Endothelial cell of umbilical vein (primary cell): ENCODE measurements at regions not wholly inside any gene's neighbourhood (a gene's known extent, or its start where the extent isn't known, plus 50 kb on each side); places are given as distances from the start of the nearest gene placed in this dataset.

Source experiments
- BruUV-seq: library from RNA; stranded (reverse); fragments of 400-500 nt; replicated peaks from 2 replicates; lab custom pipeline; 2021; lab: Mats Ljungman, UMichigan
- CTCF ChIA-PET: fragments of 300-600, 350-600 bp; sonication (Branson Sonifier 250); formaldehyde crosslinking; loops from one replicate; lab custom pipeline; 2021; ENCODE audit warnings: antibody characterized with exemption, inconsistent platforms; lab: Charles Lee
- POLR2A ChIA-PET: fragments of 300-600, 350-600 bp; sonication (Branson Sonifier 250); formaldehyde crosslinking; loops from one replicate; lab custom pipeline; 2021; ENCODE audit warnings: antibody characterized with exemption, inconsistent platforms; lab: Charles Lee
- DNase-seq: peaks from one replicate; pipeline ENCODE4 v3.0.0-alpha.2; 2011; ENCODE audit warnings: low read depth, low spot score
- FAIRE-seq: peaks from 2 replicates; lab custom pipeline; 2011; peaks lifted over from hg19 to GRCh38; lab: Jason Lieb, UNC
- H2AFZ ChIP-seq: 2 replicates; pipeline ENCODE4 v1.6.0; 2012; ENCODE audit warnings: low read depth, low read length, control low read depth, inconsistent platforms
- H3K27ac ChIP-seq: 2 replicates; pipeline ENCODE4 v1.5.1; 2011; ENCODE audit warnings: low read depth, mild to moderate bottlenecking, control low read depth, low read length, moderate library complexity; ENCODE audit not compliant: insufficient read depth
- H3K27me3 ChIP-seq, 2 experiments: 2 replicates each; pipeline versions ENCODE4 v1.6.0 to v1.6.1; 2011; ENCODE audit warnings: low read length in 2 of 2, mixed read lengths in 1 of 2; ENCODE audit not compliant: control insufficient read depth in 2 of 2, insufficient read depth in 2 of 2
- H3K36me3 ChIP-seq, 2 experiments: 2 replicates in 1 of 2; 3 replicates in 1 of 2; pipeline ENCODE4 v1.5.1; 2011; ENCODE audit warnings: low read length in 2 of 2, mild to moderate bottlenecking in 1 of 2, moderate library complexity in 1 of 2; ENCODE audit not compliant: control insufficient read depth in 2 of 2, insufficient read depth in 2 of 2; ENCODE audit errors: extremely low read depth in 1 of 2
- H3K4me1 ChIP-seq: 3 replicates; pipeline ENCODE4 v1.5.1; 2011; ENCODE audit warnings: mild to moderate bottlenecking, low read length; ENCODE audit not compliant: control insufficient read depth, insufficient read depth; ENCODE audit errors: extremely low read depth
- H3K4me2 ChIP-seq: 2 replicates; pipeline ENCODE4 v1.6.1; 2011; ENCODE audit warnings: low read length, control low read depth, mixed read lengths; ENCODE audit not compliant: insufficient read depth
- H3K4me3 ChIP-seq, 3 experiments: fragments of 200-600 bp in 1 of 3; sonication (generic), shearing (Covaris generic) in 1 of 3; replicated peaks in 1 of 3; 2 replicates each; pipeline ENCODE4 v1.5.1; 2011 to 2016; ENCODE audit warnings: control low read depth in 3 of 3, low read length in 3 of 3, mild to moderate bottlenecking in 2 of 3, inconsistent platforms in 1 of 3, low read depth in 1 of 3, moderate library complexity in 1 of 3; ENCODE audit not compliant: insufficient read depth in 1 of 3
- H3K79me2 ChIP-seq: 2 replicates; pipeline ENCODE4 v1.6.0; 2012; ENCODE audit warnings: low read length, inconsistent platforms; ENCODE audit not compliant: control insufficient read depth, insufficient read depth
- H3K9ac ChIP-seq: replicated peaks from 2 replicates; pipeline ENCODE3; 2011; ENCODE audit warnings: low read length, control low read depth; ENCODE audit not compliant: insufficient read depth; ENCODE audit errors: extremely low read depth
- H3K9me1 ChIP-seq: replicated peaks from 3 replicates; pipeline ENCODE4 v1.6.0; 2011; ENCODE audit warnings: mild to moderate bottlenecking, low read length; ENCODE audit not compliant: control insufficient read depth, insufficient read depth; ENCODE audit errors: extremely low read depth
- H3K9me3 ChIP-seq: replicated peaks from 2 replicates; pipeline ENCODE4 v1.5.1; 2012; ENCODE audit warnings: low read length, inconsistent platforms; ENCODE audit not compliant: control insufficient read depth, insufficient read depth
- H4K20me1 ChIP-seq: replicated peaks from 2 replicates; pipeline ENCODE3; 2011; ENCODE audit warnings: mild to moderate bottlenecking, low read length; ENCODE audit not compliant: control insufficient read depth, insufficient read depth; ENCODE audit errors: extremely low read depth
- CTCF ChIP-seq, 2 donors: IDR thresholded peaks; 1 replicate in 1 of 2; 2 replicates in 1 of 2; pipeline ENCODE4 v1.5.1; 2011; ENCODE audit warnings: low read length in 2 of 2, mild to moderate bottlenecking in 2 of 2, moderate library complexity in 2 of 2, control low read depth in 1 of 2, inconsistent platforms in 1 of 2, low read depth in 1 of 2; ENCODE audit not compliant: insufficient read depth in 1 of 2; ENCODE audit errors: extremely low read depth in 1 of 2
- EZH2 ChIP-seq: IDR thresholded peaks from 2 replicates; pipeline ENCODE4 v1.6.1; 2012; ENCODE audit warnings: borderline replicate concordance, low read depth, mild to moderate bottlenecking, moderate library complexity, low read length, inconsistent platforms; ENCODE audit not compliant: severe bottlenecking
- FOS ChIP-seq: IDR thresholded peaks from 2 replicates; pipeline ENCODE4 v1.6.1; 2011; ENCODE audit warnings: mild to moderate bottlenecking, low read length, moderate library complexity, borderline replicate concordance; ENCODE audit not compliant: insufficient read depth
- GATA2 ChIP-seq: IDR thresholded peaks from 2 replicates; pipeline ENCODE4 v1.7.0; 2011; ENCODE audit warnings: low read depth, mild to moderate bottlenecking, moderate library complexity, mixed read lengths, low read length; ENCODE audit not compliant: insufficient read length, insufficient read depth
- JUN ChIP-seq: IDR thresholded peaks from 2 replicates; pipeline ENCODE4 v1.6.1; 2011; ENCODE audit warnings: borderline replicate concordance, low read depth; ENCODE audit not compliant: insufficient read length, insufficient read depth
- MYC ChIP-seq: IDR thresholded peaks from one replicate; pipeline ENCODE4 v1.6.1; 2011; ENCODE audit warnings: mild to moderate bottlenecking, low read depth, low read length
- POLR2A ChIP-seq: IDR thresholded peaks from 2 replicates; pipeline ENCODE4 v1.6.1; 2012; ENCODE audit warnings: low read depth, mild to moderate bottlenecking, control low read depth, low read length
- POLR2AphosphoS5 ChIP-seq: IDR thresholded peaks from 2 replicates; pipeline ENCODE4 v1.6.1; 2012; ENCODE audit warnings: low read depth, mild to moderate bottlenecking, control low read depth, low read length, moderate library complexity; ENCODE audit not compliant: insufficient read depth
- dilution Hi-C: fragments of 300-500 bp; cut with MboI; formaldehyde crosslinking; loops from one replicate; pipeline ENCODE4 v1.15.0; 2019; ENCODE audit warnings: low sequenced_read_pairs; ENCODE audit not compliant: extremely low pct_ligation_motif_present
- intact Hi-C: fragments of 100-400 bp; cut with micrococcal nuclease; formaldehyde crosslinking; loops from one replicate; pipeline ENCODE4 v1.10.0; 2022
- TF ChIP-seq, protein P1 (sequence below): IDR thresholded peaks from 2 replicates; pipeline ENCODE4 v1.6.1; 2011; ENCODE audit not compliant: insufficient read depth, insufficient read length

GRCh38 chr5:133888625-133888991, 79.8 kb downstream of the C5orf15 start:
- H4K20me1 ChIP-seq, result no peaks in the 10 kb centered on the region
- POLR2A ChIA-PET, result no interaction called here
- no peak for DNase-seq
- H3K4me3 ChIP-seq, result no peak overlapping the region
- no peak for TF ChIP-seq FOS
- no peak for TF ChIP-seq GATA2
- TF ChIP-seq MYC, result no peak
- no peak for TF ChIP-seq EZH2
- no peak for TF ChIP-seq CTCF (IDR thresholded peaks at IDR 0.05; ENCODE audit: extremely low read depth in 1 of 2, insufficient read depth in 1 of 2, low read depth in 1 of 2, low read length in 2 of 2)
- no peak for TF ChIP-seq POLR2AphosphoS5
- TF ChIP-seq JUN, result no peak
- TF ChIP-seq, protein P1, sequence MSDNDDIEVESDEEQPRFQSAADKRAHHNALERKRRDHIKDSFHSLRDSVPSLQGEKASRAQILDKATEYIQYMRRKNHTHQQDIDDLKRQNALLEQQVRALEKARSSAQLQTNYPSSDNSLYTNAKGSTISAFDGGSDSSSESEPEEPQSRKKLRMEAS, result no peak
- TF ChIP-seq POLR2A, result no peak
- intact Hi-C loops (no loop called here), dilution Hi-C loops (no loop called here)
- H3K9ac ChIP-seq, result no peak overlapping the region
- H3K9me3 ChIP-seq, result no peaks in the 10 kb centered on the region
- H3K4me2 ChIP-seq, result no peak overlapping the region
- no peak for FAIRE-seq
- no peaks in the 10 kb centered on the region for H3K36me3 ChIP-seq
- CTCF ChIA-PET, result no interaction called here
- no peaks in the 10 kb centered on the region for H3K79me2 ChIP-seq
- H3K27ac ChIP-seq, result no peak overlapping the region
- H3K9me1 ChIP-seq, result no peaks in the 10 kb centered on the region
- no peak overlapping the region for H2AFZ ChIP-seq
- no peaks in the 10 kb centered on the region for H3K4me1 ChIP-seq
- peaks cover 0 to 1% of the 10 kb centered on the region in 2 experiments for H3K27me3 ChIP-seq
- BruUV-seq, result no TSS peak
